NCI-H524 treated with DMSO at 0.1 percent for 48 hours (cell line): ENCODE measurements at regions not wholly inside any gene's neighbourhood (a gene's known extent, or its start where the extent isn't known, plus 50 kb on each side); places are given as distances from the start of the nearest gene placed in this dataset.
A peak's percentile ranks its signal among the peaks of the same experiment; 100 is the strongest.
"Not testable (repeated sequence)": the region's sequence is repeated elsewhere in the genome, so short reads cannot be mapped to it uniquely, and the experiment has no call there.

Source experiments
- DNase-seq: peaks from one replicate; lab custom pipeline; 2025; lab: John Stamatoyannopoulos, UW

GRCh38 chr10:109809954-109810353 lies 113.4 kb downstream of the XPNPEP1 start:
- not testable (repeated sequence) for DNase-seq

DNA sequence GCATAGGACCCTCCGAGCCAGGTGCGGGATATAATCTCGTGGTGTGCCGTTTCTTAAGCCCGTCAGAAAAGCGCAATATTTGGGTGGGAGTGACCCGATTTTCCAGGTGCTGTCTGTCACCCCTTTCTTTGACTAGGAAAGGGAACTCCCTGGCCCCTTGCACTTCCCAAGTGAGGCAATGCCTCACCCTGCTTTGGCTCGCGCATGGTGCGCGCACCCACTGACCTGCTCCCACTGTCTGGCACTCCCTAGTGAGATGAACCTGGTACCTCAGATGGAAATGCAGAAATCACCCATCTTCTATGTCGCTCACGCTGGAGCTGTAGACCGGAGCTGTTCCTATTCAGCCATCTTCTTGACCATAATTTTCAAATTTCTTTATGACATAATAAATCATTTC lies 122.1 kb downstream of the XPNPEP1 start:
- DNase-seq = not testable (repeated sequence)

- DNase-seq = no peak
Measured at GRCh38 chr10:109790647-109791046, 132.7 kb downstream of the XPNPEP1 start.

DNA sequence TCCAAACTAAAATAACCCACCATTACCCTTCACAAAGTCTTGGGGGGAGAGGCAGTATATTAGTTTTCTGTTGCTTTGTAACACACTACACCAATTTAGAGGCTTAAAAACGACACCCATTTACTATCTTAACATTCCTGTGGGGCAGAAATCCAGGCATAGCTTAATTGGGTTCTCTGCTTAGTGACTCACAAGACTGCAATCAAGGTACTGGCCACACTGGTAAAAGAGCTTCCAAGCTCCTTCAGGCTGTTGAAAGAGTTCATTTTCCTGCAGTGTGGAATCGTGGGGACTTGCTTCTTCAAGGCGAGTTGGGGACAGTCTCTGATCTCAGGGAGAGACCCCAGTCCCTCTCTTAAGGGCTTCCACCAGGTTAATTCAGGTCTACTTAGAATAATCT lies 139.1 kb downstream of the XPNPEP1 start:
- DNase-seq = no peak

DNA sequence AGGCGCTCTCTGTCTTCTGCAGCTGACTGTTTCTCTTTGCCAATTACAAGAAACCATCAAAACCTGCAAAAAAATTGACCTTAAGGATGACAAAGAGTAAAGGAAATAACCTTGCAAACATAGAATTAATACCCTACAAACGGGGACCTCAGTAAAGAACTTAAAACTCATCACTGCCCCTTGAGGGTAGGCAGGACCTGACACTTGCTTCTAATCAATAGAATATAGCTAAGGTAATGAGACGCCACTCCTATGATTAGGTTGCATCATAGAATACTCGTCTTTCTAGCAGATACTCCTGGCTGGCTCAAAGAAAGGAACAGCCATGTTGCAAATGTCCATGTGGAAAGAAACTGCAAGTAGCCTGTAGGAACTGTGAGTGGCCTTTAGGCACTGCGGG lies 140.0 kb downstream of the XPNPEP1 start:
- DNase-seq = no peak

- no peak for DNase-seq
Measured at GRCh38 chr10:109780997-109781396, 142.3 kb downstream of the XPNPEP1 start.

DNA sequence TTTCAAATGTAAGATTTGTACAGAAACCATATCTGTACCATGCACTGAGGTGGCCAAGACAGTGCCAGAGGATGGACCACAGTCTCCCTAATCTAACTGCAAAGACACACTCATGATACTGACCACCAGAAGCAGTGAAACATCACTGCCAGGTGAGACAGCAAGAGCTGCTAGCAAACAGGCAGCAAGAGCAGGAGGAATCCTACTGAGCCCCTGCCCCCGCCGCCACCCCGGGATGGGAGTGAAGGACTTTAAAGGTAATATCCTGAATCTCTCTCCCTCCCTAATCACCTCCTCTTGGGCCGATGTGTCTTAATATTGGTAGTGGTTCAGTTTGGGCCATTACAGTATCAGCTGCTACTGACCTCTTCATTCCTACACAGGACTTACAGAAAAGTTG lies 144.3 kb downstream of the XPNPEP1 start:
- DNase-seq = no peak

DNA sequence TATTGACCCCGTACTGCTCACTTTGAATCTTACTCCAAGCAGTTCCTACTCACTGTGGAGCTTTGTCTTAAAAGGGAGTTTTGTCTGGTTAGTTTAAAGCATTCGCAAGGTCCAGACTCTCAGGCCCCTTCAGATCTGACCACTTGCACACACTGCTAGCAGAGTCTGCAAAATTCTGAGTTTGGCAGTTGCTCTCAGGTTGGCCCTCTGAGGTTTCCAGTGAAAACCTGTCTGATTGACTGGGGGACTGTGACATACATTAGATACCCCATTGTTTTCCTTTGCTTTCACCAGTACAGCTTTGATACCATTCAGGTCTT lies 149.2 kb downstream of the XPNPEP1 start:
- DNase-seq = no peak

GRCh38 chr10:109773288-109774120 lies 149.8 kb downstream of the XPNPEP1 start:
- no peak for DNase-seq

DNA sequence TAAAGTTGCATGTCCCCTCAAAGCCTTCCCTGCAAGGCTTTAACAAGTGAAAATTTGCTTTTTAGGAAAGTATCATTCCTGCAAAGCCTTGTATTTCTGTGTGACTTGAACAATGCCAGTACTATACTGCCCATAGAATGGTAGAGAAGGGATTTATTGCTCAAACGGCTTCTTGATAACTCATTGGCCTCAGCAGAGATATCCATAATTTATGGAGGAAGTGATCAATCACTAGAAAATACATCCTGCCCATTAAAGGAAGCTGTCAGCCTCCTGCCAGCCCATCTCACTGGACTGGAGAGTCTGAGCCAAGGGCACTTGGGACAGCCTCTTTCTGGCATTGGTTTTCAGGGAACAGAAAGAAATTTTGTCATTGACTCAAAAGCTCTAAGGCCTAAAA lies 152.6 kb downstream of the XPNPEP1 start:
- no peak for DNase-seq

GRCh38 chr10:109769966-109770365 lies 153.3 kb downstream of the XPNPEP1 start:
- no peak for DNase-seq

DNA sequence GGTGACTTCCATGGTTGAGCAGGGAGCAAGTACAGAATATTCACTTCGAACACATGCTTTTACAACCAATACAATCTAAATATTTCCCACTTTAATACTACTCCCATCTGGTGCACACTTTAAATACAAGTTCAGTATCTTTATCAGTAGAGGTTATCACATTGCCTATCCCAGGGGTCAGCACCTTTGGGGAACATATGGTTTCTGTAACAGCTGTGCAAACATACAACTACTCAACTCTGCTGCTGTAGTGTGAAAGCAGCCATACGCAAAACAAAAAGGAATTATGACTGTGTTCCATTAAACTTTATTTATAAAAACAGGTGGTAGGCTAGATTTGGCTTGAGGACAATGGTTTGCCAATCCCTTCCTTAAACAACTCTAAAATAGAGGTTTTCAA lies 157.5 kb downstream of the XPNPEP1 start:
- DNase-seq = no peak

DNA sequence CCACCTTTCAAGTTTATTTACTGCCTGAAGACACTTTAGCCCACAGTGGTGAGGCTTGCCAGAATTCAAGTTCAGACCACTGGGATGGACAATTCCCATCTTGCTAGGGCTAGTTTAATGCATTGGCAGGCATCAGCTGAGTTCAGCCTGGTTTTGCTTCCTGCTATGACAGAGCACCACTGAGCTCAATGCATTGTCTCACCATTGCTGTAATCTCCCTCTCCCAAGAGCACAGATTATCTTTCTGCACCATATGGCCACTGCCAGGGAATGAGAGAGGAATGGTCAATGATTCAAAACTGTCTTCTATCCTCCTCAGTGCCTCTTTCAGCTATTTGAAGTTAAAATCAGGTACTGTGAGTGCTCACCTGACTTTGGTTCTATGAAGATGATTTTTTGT lies 160.8 kb downstream of the XPNPEP1 start:
- DNase-seq = peak; percentile 12

GRCh38 chr10:109757670-109758069 lies 165.6 kb downstream of the XPNPEP1 start:
- DNase-seq = not testable (repeated sequence)

- no peak for DNase-seq
Measured at GRCh38 chr10:109746861-109747260, 176.4 kb downstream of the XPNPEP1 start.

GRCh38 chr10:109744020-109744419 lies 179.3 kb downstream of the XPNPEP1 start:
- no peak for DNase-seq

GRCh38 chr10:109743574-109743973 lies 179.7 kb downstream of the XPNPEP1 start:
- DNase-seq = no peak

DNA sequence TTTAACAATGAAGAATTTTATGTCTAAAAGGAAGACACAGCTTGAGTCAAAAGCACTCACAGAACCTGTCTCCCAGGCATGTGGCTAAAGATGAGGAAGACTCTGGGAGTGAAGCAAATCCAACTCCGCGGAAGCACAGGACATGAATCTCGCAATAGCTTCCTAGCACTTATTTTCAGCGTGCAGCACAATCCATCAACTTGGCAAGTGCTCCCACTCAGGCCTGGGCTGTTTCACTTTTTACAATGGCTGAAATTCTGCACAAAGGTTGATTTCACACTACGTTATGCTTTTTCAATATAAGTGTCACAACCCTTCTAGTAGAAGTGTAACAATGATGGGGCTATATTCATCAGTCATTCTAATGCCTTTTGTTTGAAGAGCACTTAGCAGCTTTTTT lies 180.2 kb downstream of the XPNPEP1 start:
- no peak for DNase-seq

GRCh38 chr10:109741712-109742111 lies 181.6 kb downstream of the XPNPEP1 start:
- no peak for DNase-seq

DNA sequence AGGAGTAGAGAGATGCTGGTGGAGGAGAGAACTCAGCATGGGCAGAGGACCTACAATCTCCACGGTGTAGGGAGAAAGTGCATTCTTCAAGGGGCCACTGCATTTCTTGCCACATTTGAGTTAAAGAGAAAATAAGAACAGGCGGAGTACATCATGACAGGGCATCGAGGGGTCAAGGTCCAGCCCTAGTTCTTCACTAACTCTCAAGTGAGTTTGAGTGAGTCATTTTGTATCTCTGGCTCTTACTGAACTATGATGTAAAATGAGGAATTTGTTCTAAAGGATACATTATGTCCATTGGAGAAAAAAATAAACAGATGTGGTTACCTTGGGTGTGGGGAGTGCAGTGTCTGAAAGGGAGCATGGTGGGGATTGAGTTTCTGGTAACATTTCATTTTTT lies 182.9 kb downstream of the XPNPEP1 start:
- no peak for DNase-seq

- DNase-seq = no peak
Measured at GRCh38 chr10:109737626-109738025, 185.7 kb downstream of the XPNPEP1 start.

GRCh38 chr10:109737009-109737408 lies 186.3 kb downstream of the XPNPEP1 start:
- no peak for DNase-seq

DNA sequence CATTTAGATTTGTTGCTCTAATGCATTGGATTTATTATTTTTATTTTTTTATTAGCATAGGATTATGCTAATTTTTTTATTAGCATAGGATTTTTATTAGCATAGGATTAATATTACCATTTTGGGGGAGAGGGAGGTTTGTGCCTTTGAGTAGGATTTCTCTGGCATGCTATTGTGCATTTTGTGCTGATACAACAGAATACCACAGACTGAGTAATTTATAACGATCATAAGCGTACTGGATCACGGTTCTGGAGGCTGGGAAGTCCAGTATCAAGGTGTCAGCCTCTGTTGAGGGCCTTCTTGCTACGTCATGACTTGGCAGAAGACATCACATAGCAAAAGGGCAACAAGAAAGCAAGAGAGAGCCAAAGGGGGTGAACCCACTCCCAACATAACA lies 187.5 kb downstream of the XPNPEP1 start:
- DNase-seq = no peak

- no peak for DNase-seq
Measured at GRCh38 chr10:109732254-109732965, 190.9 kb downstream of the XPNPEP1 start.
